Karpas-422 (cell line): ENCODE measurements at regions not wholly inside any gene's neighbourhood (a gene's known extent, or its start where the extent isn't known, plus 50 kb on each side); places are given as distances from the start of the nearest gene placed in this dataset. TPM values are rescaled to one million over a fixed set of nuclear protein-coding genes. Genes with fewer than 3 reads are reported as not detected.
"Not testable (repeated sequence)": the region's sequence is repeated elsewhere in the genome, so short reads cannot be mapped to it uniquely, and the experiment has no call there.

Experiments used
- DNase-seq: peaks from one replicate; pipeline ENCODE4 v3.0.0-alpha.2; 2015
- H2AFZ ChIP-seq: fragments of 200-600 bp; sonication (generic); 2 replicates; pipeline ENCODE4 v1.6.1; 2014; ENCODE audit warnings: antibody characterized with exemption, low read length, mixed read lengths
- H3K27ac ChIP-seq: fragments of 200-600 bp; sonication (generic); 2 replicates; pipeline ENCODE4 v1.5.1; 2014; ENCODE audit warnings: mild to moderate bottlenecking, low read length, moderate library complexity
- H3K27me3 ChIP-seq: fragments of 200-600 bp; sonication (generic); 2 replicates; pipeline ENCODE4 v1.6.1; 2014; ENCODE audit warnings: low read length, mixed read lengths
- H3K36me3 ChIP-seq: fragments of 200-600 bp; sonication (generic); 2 replicates; pipeline ENCODE4 v1.6.1; 2014; ENCODE audit warnings: low read length, mixed read lengths; ENCODE audit not compliant: insufficient read depth
- H3K4me1 ChIP-seq: fragments of 200-600 bp; sonication (generic); 2 replicates; pipeline ENCODE4 v1.6.1; 2014; ENCODE audit warnings: mild to moderate bottlenecking, low read length, mixed read lengths
- H3K4me2 ChIP-seq: fragments of 200-600 bp; sonication (generic); 2 replicates; pipeline ENCODE4 v1.6.1; 2014; ENCODE audit warnings: low read length, low read depth, mild to moderate bottlenecking; ENCODE audit not compliant: poor library complexity, severe bottlenecking
- H3K4me3 ChIP-seq: fragments of 200-600 bp; sonication (generic); 2 replicates; pipeline ENCODE4 v1.5.1; 2014; ENCODE audit warnings: mild to moderate bottlenecking, antibody characterized with exemption, low read length, mixed read lengths
- H3K79me2 ChIP-seq: fragments of 200-600 bp; sonication (generic); 2 replicates; pipeline ENCODE4 v1.6.1; 2014; ENCODE audit warnings: mild to moderate bottlenecking, low read length, mixed read lengths
- H3K9ac ChIP-seq: fragments of 200-600 bp; sonication (generic); 2 replicates; pipeline ENCODE4 v1.6.0; 2014; ENCODE audit warnings: low read length
- H3K9me2 ChIP-seq: fragments of 200-600 bp; sonication (generic), shearing (Covaris generic); replicated peaks from 2 replicates; pipeline ENCODE4 v1.6.0; 2014; ENCODE audit warnings: mild to moderate bottlenecking, low read length, moderate library complexity; ENCODE audit not compliant: insufficient read depth
- H3K9me3 ChIP-seq: fragments of 300-700, 200-600 bp; sonication (generic); 2 replicates; pipeline ENCODE4 v1.6.1; 2014; ENCODE audit warnings: low read length, mixed read lengths
- H4K20me1 ChIP-seq: fragments of 200-600 bp; sonication (generic); 2 replicates; pipeline ENCODE4 v1.6.1; 2014; ENCODE audit warnings: mild to moderate bottlenecking, antibody characterized with exemption, low read length, low read depth; ENCODE audit not compliant: insufficient read depth
- small RNA-seq: library from RNA; depleted of rRNA; stranded (forward); fragments of <200 nt; gene quantifications from one replicate; pipeline ENCODE3, GENCODE V24; 2014

DNA sequence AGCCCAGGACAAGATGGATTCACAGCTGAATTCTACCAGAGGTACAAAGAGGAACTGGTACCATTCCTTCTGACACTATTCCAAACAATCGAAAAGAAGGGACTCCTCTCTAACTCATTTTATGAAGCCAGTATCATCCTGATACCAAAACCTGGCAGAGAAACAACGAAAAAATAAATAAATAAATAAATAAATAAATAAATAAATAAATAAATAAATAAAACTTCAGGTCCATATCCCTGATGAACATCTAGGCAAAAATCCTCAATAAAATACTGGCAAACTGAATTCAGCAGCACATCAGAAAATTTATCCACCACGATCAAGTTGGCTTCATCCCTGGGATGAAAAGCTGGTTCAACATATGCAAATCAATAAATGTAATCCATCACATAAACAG, 1272.1 kb downstream of the FAM133A start:
- H3K79me2 ChIP-seq, H3K4me2 ChIP-seq, DNase-seq, H3K27ac ChIP-seq, H3K4me1 ChIP-seq, H3K27me3 ChIP-seq, H3K9ac ChIP-seq, H3K9me2 ChIP-seq, H3K4me3 ChIP-seq, H4K20me1 ChIP-seq, H2AFZ ChIP-seq, H3K36me3 ChIP-seq: not testable (repeated sequence)
- peaks cover 14% of the 10 kb centered on the region for H3K9me3 ChIP-seq

DNA sequence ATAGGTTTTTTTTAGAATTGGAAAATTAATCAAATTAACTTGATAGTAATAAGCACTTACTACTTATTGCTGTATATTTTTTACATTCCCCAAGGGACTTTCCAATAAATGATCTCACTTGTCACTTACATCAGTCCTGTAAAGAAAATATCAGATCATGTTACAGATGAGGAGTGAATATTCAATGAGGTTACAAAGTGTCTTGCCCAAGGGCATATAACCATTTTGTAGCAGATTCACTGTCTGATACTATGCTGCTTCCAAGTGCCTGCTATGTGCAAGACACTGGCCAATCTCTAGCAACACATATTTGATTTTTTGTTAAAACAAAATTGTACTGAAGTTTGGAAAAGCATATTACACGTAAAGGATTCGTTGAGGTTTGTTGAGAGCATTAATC, 1287.7 kb downstream of the FAM133A start:
- Histone ChIP-seq H3K36me3 (no peaks in the 10 kb centered on the region), H3K27ac (no peak overlapping the region), H3K79me2 (no peaks in the 10 kb centered on the region), H3K9me2 (no peaks in the 10 kb centered on the region), H3K4me1 (no peaks in the 10 kb centered on the region), H3K9ac (no peak overlapping the region), H3K9me3 (peaks cover 40% of the 10 kb centered on the region), H3K27me3 (no peaks in the 10 kb centered on the region), H3K4me2 (no peak overlapping the region), H4K20me1 (no peaks in the 10 kb centered on the region), H3K4me3 (no peak overlapping the region), H2AFZ (no peak overlapping the region)
- DNase-seq, result no peak

DNA sequence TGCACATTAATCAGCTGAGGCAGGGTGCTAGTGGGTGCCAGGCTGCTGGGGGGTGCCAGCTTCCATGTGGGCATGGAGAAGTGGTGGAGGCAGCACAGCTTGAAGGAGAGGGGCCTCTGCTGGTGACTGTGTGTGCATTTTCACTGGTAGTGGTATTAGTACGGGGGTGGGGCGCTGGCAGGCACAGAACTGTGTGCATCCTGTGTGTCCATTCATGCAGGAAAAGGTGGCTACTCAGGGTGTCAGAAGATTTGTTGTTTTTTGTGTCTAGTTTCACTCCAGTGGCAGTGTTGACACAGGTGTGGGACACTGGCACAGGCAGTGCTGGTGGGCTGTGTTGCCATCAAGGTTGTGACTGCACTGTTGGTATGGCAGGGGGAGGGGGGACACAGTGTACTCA, 1303.6 kb downstream of the FAM133A start:
- no peaks in the 10 kb centered on the region for H3K9me2 ChIP-seq
- no peak for DNase-seq
- H3K9ac ChIP-seq, result no peak overlapping the region
- H3K79me2 ChIP-seq, result no peaks in the 10 kb centered on the region
- H3K27me3 ChIP-seq, result no peaks in the 10 kb centered on the region
- H3K4me1 ChIP-seq, result no peaks in the 10 kb centered on the region
- no peaks in the 10 kb centered on the region for H4K20me1 ChIP-seq
- H3K4me2 ChIP-seq, result no peak overlapping the region
- no peaks in the 10 kb centered on the region for H3K36me3 ChIP-seq
- H3K27ac ChIP-seq, result no peak overlapping the region
- H2AFZ ChIP-seq, result no peak overlapping the region
- peaks cover 33% of the 10 kb centered on the region for H3K9me3 ChIP-seq
- no peak overlapping the region for H3K4me3 ChIP-seq

DNA sequence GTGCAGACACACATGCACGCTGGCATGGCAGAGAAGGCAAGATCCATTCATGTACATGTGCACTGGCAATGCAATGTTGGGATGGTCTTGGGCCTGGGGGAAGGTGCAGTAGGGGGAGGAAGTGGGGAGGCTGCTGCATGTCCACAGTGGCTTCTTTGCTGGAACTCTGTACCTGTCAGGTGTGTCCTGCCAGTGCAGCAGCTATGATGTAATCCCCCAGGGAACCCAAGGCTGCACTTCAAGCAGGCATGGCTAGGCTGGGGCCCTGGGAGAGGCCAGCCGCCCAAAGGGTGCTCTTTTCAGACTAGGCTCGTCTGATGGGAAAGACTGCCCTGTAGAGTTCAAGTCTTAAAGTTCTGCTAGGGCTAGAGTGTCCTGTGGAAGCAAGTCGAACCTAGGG, 1304.0 kb downstream of the FAM133A start:
- Histone ChIP-seq H3K79me2 (no peaks in the 10 kb centered on the region), H3K4me2 (no peak overlapping the region), H3K27ac (no peak overlapping the region), H3K9me3 (peaks cover 36% of the 10 kb centered on the region), H3K9me2 (no peaks in the 10 kb centered on the region), H2AFZ (no peak overlapping the region), H3K36me3 (no peaks in the 10 kb centered on the region), H4K20me1 (no peaks in the 10 kb centered on the region), H3K4me3 (no peak overlapping the region), H3K9ac (no peak overlapping the region), H3K27me3 (no peaks in the 10 kb centered on the region), H3K4me1 (no peaks in the 10 kb centered on the region)
- DNase-seq, result no peak

Small RNA genes lying in the stretch of these regions (small RNA-seq; reads per million reads assigned to genes)
- gene RF00019, result not detected
